ENCODE measurements at regions not wholly inside any gene's neighbourhood (a gene's known extent, or its start where the extent isn't known, plus 50 kb on each side); places are given as distances from the start of the nearest gene placed in this dataset.

DNA sequence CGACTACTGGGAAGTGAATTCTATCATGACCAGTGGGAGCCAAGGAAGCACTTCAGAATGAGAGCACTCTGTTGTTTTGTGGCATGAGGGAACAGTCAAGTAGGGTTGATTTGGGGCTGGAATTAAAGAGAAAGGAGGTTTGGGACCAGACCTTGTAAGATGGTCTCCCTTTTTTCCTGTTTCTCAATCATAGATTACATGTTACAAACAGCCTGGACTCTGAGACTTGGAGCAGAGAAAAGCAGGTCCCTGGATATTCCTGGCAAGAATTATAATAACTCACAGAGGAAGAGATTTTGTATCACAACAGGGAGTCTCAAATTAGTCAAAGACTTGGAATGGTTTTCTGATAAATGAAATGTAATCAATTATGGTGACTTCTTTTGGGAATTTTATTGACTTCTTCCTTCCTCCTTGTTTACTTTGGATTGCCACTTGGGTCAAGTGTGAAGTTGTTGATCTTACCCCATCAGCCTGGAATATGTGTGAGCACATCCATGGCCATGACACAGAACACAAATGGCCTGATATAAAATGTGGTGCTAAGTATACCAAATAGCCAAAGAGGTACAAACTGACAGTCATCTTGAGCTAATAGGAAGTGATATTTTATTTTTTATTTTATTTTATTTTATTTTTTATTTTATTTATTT is 131.0 kb upstream of the OSMR start:
- DNase-seq (ENCODE audit: low spot score) (no peak), ATAC-seq (no peak)

- no peak for DNase-seq (ENCODE audit: low spot score)
Measured at GRCh38 chr5:38715696-38716095, 130.1 kb upstream of the OSMR start.

DNA sequence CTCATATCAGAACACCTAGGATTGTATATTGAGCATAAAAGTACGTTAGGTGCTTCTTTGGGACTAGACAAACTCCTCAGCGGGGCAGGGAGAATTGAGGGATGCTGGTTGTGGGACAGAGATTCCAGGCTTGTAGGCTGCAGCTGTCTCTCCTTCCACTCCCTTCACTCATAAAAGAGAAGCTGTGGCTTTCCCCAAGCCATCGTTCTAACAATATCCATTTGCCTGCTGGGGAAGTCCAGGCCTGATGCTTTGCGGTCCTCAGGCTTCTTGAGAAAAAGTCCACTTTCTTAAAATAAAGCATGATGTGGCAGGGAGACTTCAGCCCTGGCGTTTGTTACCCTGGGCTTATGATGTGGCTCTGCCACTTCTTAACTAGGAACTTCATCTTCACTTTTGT is 129.3 kb upstream of the OSMR start:
- DNase-seq (ENCODE audit: low spot score), result no peak

More at GRCh38 chr5:38715696-38716095, 130.1 kb upstream of the OSMR start:
- no peak for ATAC-seq

GRCh38 chr5:38718771-38719391 is 126.9 kb upstream of the OSMR start:
- DNase-seq (ENCODE audit: low spot score) (no peak), ATAC-seq (peak; percentile 17)

More for the DNA sequence above, 129.3 kb upstream of the OSMR start:
- ATAC-seq, result no peak

DNA sequence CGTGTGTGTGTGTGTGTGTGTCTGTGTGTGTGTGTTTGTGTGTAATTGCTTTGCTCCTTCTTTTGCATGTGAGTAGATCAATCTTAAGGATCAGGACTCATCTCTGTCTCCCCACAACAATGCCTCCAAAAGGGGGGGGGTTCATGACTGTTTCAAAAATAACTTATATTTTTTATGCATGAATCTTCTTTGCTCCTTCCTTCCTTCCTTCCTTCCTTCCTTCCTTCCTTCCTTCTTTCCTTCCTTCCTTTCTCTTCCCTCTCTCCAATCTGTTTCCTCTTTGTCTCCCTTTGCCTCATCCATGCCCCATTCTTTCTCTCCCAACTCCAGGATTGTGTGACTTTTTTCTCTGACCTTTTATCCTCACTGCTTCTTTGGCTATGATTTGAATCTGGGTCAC is 126.4 kb upstream of the OSMR start:
- ATAC-seq (no peak), DNase-seq (ENCODE audit: low spot score) (no peak)

DNA sequence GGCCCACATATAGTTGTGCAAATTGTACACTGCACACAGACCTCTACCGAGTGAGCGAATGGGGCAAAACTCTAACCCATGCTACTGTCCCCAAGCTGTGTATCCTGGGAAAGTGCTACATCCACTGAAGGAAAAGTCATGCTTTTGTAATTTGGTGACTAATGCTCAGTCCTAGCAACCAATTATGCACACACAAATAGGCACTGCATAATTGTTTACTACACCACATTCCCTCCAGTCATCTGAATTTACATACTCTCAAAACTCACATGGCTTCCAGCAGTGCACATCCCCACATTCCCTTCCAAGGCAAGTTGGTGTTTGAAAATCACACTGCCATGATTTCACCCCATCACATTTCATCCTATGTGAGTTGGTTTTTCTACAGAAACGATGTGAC is 125.9 kb upstream of the OSMR start:
- no peak for DNase-seq (ENCODE audit: low spot score)

DNA sequence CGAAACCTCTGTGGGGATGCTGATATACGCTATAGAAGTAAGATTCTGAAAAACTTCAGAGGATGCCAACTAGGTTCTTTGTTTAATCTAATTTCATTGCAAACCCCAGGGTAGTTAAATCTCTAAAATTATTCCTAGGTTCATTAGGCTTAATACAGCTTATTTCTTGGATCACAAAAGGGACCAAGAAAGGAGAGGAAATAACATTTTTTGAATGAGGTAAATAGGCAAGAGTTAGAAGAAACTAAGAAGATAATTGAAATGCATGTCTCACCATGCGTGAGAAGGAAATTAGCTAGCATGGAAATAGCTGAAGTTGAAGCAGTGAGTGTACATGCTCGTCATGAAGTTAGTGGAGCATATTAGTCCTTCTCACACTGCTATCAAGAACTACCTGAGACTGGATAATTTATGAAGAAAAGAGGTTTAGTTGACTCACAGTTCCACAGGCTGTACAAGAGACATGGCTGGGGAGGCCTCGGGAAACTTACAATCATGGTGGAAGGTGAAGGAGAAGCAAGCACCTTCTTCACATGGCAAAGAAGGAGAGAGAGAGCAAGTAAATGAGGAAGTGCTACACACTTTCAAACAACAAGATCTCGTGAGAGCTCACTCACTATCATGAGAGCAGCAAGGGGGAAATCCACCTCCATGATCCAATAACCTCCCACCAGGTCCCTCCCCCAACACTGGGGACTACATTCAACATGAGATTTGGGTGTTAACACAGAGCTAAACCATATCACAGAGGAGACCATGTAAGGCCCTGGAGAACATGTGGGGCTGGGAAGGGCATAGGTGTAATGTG is 125.1 kb upstream of the OSMR start:
- ATAC-seq (no peak), DNase-seq (ENCODE audit: low spot score) (no peak)

More for the DNA sequence above, 125.9 kb upstream of the OSMR start:
- no peak for ATAC-seq

DNA sequence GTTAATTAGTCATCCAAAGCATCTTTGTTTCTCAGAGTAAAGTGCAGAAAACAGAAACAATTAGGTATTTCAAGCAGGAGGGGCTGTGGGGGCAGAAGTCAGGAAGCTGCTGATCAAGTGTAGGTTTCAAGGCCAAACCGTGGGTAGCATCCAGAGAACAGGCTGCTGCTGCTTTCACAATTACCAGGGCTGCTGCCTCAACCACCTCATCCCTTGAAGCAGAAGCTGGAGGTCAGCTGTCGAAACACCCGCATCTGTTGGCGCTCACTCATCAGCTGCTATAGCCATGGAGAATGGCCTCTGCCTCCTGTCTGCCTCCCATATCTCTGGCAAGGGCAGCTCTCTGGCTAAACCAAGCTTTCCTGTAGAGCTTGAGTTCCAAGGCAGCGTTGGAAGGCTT is 122.9 kb upstream of the OSMR start:
- no peak for ATAC-seq
- DNase-seq (ENCODE audit: low spot score), result no peak

DNA sequence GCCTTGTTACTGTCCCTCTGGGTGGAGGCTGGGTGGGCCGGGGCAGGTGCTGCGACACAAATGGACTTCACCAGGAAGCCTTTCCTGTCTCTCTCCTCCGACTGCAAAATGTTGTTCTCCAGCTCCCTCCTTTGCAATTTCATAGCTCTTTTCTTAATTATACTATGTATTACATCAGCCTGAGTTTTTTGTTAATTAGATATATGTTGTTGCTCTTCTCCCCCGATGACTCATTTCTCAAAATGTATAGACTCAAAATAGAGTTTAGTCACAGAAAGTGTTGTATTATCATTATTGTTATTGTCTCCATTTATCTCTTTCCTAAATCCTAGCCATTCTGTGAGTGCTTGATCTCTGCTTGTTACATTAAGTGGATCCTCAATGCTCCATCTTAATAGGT is 122.4 kb upstream of the OSMR start:
- ATAC-seq, result no peak

DNA sequence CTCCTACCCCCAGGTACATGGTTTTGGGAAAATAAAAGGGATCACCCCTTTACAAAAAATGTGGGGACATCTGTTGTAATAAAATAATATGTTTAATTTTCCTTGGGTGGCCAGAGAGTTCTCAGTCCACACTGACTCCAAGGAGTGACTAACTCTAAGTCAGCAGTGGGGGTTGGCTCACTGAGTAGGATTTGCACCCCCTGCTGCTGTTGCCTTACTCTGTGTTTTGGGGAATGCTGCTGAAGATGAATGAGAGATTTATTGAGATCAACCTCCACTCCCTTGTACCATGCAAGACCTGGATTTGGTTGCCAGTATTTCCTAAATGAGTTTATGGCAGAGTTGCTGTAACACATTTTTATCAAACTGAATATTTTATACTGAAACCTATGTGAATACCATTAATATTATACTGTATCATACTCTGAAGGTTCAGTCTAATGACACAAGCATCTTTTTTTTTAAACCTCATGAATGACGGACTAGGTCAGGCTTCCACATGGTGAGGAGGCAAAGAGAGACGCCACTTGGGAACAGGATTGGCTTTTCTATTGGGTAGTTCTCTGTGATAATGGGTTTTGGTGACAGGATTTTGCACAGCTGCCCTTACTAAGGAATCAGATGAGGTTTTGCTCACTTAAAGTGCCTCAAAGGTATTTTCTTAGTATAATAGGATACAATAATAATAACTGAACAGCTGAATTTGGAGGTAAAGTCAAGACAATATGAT is 121.3 kb upstream of the OSMR start:
- no peak for ATAC-seq
- no peak for DNase-seq (ENCODE audit: low spot score)

More for the DNA sequence above, 122.4 kb upstream of the OSMR start:
- no peak for DNase-seq (ENCODE audit: low spot score)

GRCh38 chr5:38725371-38725865 is 120.4 kb upstream of the OSMR start:
- ATAC-seq (peak; percentile 51), DNase-seq (ENCODE audit: low spot score) (no peak)

DNA sequence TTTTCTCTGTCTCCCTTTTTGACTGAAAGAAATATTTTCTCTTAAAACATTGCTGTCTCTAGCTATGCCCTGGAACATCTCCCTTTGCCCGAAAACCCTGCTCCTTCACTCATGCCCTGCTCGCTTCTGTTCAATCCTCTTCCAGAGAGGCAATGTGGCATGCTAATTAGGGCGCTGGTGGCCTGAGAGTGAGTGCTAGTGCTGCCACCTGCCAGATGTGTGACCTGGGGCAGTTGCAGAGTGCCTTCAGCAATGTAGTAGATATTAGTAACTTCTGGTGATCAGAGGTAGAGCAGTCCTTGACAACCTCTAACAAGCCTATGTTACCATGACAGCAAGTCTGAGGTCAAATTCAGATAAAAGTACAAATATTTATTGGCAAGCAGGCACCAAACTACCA is 119.5 kb upstream of the OSMR start:
- ATAC-seq (peak; percentile 18), DNase-seq (ENCODE audit: low spot score) (no peak)

- ATAC-seq (no peak), DNase-seq (ENCODE audit: low spot score) (no peak)
Measured at GRCh38 chr5:38728029-38728428, 117.8 kb upstream of the OSMR start.

DNA sequence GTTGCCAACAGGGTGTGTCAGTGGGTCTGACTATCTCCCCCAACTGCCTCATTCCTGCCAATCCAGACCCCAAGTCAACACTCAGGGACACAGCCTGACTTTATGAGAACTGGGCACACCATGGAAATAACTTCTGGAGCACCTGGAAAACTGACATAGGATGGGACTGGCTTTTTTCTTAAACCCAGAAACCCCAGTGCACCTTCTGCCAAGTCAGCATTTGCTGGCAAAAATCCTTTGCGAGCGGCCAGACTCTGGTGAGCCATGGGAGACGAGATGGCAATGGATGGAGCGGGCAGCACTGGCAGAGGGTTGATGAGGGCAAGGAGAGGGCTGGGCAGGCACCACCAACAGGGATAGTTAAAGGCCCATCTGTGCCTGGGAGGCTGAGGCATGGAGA is 114.4 kb upstream of the OSMR start:
- DNase-seq (ENCODE audit: low spot score) (no peak), ATAC-seq (no peak)

- ATAC-seq (no peak), DNase-seq (ENCODE audit: low spot score) (no peak)
Measured at GRCh38 chr5:38734353-38734752, 111.5 kb upstream of the OSMR start.

DNA sequence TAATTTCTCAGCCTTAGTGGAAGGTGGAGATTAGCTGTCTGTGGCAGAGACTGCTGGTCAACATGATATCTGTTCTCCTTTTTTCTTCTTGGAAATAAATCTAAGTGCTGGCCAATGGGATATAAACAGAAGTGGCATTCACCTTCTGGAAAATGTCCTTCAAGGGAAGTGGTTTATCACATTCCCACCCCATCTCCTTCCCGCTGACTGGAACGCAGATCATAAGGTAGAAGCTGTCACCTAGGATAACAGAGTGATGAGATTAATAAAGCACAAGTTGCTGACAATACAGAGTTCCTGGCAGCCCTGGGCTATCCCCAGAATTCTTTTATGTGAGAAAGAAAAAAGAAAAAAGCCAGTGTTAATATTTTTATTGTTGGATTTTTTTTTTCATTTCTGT is 109.7 kb upstream of the OSMR start:
- peak; percentile 19 for ATAC-seq
- DNase-seq (ENCODE audit: low spot score), result no peak

DNA sequence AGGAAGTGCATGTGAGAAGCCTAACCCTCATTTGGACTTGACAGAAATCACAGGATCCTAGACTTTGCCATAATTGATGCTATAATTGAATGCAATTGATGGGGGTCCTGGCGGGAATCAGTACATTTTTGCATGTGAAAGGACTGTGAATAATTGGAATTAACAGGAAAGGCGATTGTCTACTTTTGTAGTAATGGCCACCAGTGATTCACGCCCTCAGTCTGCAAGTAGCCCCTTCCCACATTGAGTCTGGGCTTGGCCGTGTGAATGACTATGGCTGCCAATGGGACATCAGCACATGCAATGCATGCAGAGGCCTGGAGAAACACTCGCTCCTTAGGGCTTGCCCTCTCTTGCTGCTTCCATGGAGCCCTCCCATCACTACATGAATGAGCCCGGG is 107.8 kb upstream of the OSMR start:
- no peak for ATAC-seq
- DNase-seq (ENCODE audit: low spot score), result no peak

GRCh38 chr5:38739011-38739704 is 106.7 kb upstream of the OSMR start:
- DNase-seq (ENCODE audit: low spot score), result no peak
- ATAC-seq, result no peak

- ATAC-seq (no peak), DNase-seq (ENCODE audit: low spot score) (no peak)
Measured at GRCh38 chr5:38739705-38740045, 106.1 kb upstream of the OSMR start.

DNA sequence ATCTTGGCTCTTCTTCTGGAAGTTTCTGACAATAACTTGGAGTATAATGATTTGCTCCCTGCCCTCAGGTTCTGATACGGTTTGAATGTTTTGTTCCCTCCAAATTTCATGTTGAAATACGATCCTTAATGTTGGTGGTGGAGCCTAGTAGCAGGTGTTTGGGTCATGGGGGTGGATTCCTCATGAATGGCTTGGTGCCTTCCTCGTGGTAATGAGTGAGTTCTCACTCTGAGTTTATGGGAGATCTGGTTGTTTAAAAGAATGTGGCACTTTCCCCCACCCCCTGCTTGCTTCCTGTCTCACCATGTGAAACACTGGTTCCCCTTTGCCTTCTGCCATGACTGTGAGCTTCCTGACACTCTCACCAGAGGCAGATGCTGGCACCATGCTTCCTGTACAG is 103.0 kb upstream of the OSMR start:
- no peak for DNase-seq (ENCODE audit: low spot score)
- ATAC-seq, result no peak

DNA sequence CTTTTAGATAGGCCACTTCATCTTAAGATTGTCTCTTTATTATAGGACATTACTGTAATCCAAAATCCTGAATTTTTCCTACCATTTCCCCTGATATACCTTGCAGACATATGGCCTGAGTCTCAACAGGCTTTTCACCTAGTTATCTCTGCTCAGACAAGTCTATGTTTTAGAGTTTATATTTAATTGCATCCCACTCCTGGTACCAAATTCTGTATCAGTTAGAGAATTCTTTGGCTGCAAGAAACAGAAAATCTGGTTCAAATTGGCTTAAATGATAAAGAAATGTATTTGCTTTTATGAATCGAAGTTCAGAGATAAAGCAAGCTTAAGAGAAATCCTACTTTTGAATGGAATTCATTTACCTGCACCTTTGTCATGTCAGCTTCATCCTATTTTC is 102.2 kb upstream of the OSMR start:
- no peak for ATAC-seq

More for the DNA sequence above, 102.2 kb upstream of the OSMR start:
- DNase-seq (ENCODE audit: low spot score), result no peak
